HL-60/S4 treated with retinoic acid at 250 ng/mL for 4 days and 3 days (cell line): ENCODE measurements at regions not wholly inside any gene's neighbourhood (a gene's known extent, or its start where the extent isn't known, plus 50 kb on each side); places are given as distances from the start of the nearest gene placed in this dataset.
"Not testable (repeated sequence)": the region's sequence is repeated elsewhere in the genome, so short reads cannot be mapped to it uniquely, and the experiment has no call there.

Source experiments
- in situ Hi-C: fragments of 300-500 bp; cut with MboI; formaldehyde crosslinking; loops from 2 replicates; pipeline ENCODE4 v1.7.0; 2022; ENCODE audit warnings: low sequenced_read_pairs

DNA sequence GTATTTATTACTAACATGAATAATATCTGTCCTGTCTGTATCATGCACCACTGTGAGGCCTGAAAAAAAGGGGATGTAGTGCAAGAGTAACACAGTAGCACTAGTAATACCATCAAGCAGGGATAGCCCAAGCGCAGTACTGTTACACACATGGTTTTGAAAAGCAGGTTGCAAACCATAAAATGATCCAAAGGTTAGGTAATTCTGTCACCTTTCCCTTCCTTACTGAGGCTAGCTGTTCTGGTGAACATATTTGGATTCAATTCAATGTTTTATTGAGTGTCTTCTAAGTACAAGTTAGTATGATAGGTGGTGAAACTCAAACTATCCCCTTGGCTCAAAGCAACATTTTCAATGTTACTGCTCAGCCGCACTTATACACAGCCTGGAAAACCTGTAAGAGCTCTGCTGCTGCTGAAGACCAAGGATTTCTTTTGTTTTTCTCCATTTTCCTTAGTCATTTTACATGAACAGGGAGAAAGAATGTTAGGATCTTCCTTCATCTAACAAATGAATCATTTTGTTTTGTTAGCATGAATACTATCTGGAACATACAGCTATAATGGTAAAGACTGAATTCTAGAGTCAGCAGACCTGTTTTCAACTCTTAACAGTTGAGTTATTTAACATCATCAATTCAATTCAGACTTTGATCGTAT lies 102.5 kb upstream of the ITPRID2 start:
- in situ Hi-C loops = no loop called here

DNA sequence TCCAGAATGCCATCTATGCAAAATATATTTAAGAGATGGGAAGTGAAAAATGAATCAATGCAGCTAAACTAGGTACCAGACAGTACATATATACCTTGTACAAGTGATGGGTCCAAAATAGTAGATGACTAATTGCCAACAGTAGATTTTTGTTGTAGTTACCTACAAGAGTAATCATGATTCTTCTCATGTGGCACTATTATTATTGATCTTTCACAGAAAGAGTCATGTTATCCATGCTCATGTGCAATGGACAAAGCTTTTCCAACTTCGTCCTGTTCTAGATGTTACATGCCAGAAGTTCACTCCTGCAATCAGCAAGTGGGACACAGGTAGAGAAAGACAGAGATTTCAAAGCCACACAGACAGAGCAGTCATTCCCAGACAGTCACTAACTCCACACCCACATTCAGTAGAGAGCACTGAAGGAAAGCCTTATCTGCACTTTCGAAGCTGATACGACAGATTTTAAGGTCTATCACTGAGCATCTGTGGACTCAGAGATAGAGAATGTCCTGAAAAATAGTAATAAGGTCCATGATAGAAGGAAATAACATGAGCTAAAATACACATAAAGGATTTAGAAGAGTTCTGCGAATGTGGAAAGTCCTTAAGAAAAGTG lies 101.6 kb upstream of the ITPRID2 start:
- in situ Hi-C loops = no loop called here

DNA sequence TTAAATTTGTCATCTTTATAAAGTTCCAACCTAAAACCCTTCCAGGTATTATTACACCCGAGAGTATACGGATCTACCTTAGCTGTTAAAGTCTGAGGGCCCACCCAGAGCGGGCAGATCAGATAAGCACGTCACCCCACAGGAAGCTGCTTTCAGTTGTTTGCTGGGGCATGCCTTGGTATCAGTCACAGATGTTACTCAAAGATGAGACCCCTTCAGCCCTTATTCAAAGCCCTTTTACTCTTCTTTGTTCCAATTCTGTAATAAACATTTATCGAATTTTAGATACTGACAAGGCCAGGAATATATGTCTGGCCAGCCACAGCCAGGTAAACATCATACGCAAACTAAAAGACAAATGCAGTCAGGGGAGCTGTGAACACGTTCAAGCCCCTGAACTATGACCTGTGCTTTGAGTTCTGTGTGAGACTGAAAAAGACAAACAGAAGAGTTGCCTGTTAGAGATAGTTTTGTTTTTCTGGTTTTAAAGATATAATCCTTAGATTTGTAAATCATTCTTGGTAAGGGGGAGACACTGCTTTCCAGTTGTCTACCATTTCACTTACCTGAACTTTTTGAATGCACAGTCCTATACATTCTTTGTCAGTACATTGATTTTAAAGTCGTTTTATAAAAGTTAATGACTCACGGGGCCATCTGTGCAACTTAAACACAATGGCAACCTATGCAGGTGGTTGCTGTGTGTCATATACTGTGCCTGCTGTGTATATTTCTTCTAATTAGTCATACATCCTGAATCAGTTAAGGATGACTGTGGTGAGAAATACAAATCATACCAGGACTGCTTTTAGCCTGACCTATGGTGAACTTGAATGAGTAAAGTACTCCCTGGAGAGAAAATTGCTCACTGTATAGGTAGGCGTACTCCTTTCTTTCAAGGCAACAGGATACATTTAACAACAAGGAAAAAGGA lies 100.5 kb upstream of the ITPRID2 start:
- in situ Hi-C loops = no loop called here

DNA sequence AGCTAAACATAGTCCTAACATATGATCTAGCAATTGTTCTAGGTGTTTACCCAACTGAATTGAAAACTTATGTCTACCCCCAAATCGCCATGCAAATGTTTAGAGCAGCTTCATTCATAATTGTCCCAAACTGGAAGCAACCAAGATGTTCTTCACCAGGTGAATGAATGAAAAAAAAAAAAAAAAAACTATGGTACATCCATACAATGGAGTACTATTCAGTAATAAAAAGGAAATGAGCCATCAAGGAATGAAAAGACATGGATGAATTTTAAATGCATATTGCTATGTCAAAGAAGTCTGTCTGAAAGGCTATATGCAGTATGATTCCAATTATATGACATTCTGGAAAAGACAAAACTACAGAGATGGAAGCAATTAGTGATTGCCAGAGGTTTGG lies 98.6 kb upstream of the ITPRID2 start:
- in situ Hi-C loops = no loop called here

DNA sequence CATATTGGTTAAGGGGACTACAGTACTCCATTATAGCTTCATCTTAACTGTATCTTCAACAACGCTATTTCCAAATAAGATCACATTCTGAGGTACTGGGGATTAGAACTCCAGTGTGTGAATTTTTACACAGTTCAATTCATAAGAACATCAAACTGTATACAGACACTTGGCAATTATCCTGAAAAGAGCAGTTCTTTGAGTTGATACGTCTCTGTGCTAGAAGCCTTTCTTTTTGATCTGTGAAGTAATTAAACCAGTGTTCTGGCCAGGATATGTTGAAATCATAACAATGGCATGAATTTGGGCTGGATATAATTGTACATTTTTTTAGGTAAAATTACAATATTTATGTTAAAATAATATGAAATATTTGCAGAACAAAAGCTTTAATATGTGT lies 93.5 kb upstream of the ITPRID2 start:
- in situ Hi-C loops = no loop called here

DNA sequence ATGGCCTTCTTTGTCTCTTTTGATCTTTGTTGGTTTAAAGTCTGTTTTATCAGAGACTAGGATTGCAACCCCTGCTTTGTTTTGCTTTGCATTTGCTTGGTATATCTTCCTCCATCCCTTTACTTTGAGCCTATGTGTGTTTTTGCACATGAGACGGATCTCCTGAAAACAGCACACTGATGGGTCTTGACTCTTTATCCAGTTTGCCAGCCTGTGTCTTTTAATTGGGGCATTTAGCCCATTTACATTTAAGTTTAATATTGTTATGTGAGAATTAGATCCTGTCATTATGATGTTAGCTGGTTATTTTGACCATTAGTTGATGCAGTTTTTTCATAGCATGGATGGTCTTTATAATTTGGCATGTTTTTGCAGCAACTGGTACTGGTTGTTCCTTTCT lies 89.2 kb upstream of the ITPRID2 start:
- in situ Hi-C loops = not testable (repeated sequence)

DNA sequence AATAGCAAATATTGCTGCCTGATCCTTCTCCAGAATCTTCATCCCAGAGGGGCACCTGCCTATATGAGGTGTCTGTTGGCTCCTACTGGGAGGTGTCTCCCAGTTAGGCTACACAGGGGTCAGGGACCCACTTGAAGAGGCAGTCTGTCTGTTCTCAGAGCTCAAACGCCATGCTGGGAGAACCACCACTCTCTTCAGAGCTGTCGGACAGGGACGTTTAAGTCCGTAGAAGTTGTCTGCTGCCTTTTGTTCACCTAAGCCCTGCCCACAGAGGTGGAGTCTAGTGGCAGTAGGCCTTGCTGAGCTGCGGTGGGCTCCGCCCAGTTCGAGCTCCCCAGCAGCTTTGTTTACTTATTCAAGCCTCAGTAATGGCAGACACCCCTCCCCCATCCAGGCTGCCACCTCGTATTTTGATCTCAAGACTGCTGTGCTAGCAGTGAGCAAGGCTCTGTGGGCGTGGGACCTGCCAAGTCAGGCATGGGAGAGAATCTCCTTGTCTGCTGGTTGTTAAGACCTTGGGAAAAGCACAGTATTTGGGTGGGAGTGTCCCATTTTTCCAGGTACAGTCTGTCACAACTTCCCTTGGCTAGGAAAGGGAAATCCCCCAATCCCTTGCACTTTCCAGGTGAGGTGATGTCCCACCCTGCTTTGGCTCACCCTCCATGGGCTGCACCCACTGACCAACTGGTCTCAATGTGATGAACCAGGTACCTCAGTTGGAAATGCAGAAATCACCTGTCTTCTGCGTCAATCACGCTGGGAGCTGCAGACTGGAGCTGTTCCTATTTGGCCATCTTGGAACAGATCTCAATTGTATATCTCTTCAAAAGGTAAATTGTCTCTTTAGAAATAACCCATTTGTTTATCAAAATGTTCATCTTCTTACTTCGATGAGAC lies 87.4 kb upstream of the ITPRID2 start:
- in situ Hi-C loops = not testable (repeated sequence)

DNA sequence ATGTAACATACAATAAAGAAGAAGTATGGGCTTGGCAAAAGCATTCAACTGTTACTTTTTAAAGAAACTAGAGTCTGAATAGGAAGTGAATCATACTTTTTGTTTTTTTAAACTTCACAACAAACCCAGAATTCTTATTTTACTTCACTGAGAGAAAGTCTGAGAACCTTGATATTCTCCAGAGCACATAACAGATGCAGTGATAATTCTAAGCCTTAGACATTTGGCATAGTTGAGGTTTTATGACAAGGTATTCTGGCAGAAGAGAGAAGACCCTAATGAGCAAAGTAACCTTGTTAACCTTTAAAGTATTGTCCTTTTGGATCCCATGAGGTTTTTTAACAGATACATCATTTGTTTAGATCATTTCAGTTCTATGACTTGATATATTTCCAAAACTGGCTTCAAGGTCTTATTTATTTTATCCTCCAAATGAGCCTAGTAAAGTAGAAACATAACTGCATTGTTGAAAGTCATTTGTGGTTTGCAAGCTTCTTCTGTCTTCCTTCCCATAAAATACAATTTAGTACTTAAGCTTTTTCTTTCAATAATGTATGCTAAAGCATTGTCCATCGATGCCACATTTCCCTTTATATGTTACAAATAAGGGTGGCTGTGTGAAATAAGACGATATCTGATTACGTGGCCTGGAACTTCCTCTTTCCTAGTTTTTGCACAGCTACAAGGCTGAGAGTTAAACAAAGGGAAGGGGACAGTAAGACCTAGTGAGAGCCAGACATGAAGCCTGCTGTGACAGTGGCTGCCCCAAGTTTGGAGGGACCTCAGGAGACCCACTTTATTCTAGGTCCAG lies 86.1 kb upstream of the ITPRID2 start:
- in situ Hi-C loops = no loop called here

DNA sequence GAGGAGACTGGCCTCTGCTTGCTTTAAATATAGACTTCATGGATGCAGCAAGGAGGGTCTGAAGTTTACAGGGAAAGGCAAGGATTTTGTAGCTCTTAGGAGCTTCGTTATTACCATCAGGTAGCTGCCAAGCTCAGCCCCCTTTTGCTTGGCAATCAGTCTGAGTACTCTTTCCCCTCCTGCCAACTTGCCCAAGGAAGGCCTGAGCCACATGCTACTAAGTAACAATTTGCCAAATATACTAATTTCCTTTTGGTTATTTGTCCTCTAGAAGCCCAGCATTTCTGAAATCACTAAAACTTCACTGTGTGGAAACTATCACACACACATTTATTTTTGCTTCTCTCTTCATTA lies 85.5 kb upstream of the ITPRID2 start:
- in situ Hi-C loops = no loop called here

DNA sequence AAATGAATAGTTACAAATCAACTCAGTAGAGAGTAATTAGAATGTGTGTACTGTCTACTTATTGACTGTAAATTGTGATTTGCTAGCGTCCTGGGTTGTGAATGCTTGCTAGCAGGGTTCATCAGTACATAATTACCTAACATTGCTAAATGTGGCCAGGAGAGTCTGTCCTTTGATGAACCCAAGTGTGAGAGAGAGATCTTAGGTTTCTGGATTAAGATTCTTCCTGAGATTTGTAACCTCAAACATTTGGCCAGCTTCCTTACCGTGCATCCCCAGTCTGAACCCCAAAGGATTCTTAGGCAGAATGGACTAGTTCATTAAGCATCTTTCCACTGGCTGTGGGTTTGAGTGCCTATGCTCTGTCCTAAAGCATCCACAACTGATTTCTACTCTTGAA lies 84.0 kb upstream of the ITPRID2 start:
- in situ Hi-C loops = no loop called here

DNA sequence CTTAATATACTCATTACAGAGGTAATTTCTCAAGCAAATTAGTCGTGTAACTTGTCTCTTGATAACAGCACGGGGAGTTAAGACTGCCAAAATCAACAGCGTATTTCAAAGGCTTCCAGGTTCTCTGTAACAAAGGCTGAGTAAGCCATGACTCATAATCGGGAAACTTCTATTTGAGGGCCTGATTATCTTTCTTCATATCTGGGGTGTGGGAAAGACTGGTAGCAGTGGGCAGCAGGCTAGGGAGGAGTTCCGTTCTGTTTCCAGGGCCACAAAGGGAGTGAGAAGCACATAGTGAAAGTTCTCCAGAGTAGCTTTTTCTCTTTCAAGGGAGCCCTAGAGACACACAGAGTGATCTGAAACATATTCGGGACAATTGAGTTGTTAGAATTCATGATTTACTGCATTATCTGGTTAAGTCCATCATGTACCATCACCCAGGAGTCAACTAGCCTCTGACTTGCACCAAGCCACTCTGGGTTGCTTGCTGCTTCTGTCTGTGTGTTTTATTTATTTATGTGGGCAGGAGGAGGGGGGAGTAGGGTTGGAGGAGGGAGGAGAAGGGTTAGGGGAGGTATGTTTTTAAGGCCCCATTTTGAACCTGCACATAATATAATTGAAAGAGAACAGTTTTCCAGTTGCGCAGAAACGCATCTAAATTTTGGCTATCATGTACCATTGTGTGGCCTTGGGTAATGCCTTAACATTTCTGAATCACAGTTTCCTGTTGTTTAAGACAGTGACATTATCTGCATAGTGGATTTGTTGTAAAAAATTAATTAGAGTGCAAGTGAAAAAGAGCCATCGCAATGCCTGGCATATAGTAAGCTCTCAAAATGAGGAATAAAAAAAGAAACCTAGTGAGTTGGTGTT lies 80.5 kb upstream of the ITPRID2 start:
- in situ Hi-C loops = no loop called here

DNA sequence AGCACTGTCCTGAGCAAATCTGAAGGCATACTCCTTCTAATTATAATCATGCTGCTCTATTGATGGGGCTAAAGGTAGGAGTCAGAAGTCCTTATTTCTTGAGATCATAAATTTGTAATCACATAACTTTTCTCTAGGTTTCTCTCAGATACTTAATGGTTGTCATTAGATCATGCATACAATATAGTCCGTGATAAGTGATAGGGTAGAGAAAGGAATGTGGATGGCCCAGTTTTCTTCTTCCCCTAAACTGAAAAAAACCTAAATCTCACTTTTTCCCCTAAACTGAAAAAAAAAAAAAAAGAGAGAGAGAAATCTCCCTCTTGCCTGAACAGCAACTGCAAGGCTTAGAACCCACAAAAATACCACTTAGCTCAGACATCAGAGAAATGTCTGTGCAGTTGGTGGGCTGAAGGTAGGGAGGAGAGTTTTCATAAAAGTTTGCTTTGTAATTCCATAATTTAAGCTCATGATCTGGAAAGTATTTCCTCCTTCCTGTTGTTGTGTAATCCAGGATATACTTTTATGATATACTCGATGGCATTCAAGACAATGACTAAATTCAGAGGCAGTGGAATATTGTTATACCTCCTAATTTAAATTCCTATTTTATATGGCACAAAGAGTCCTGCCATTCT lies 79.3 kb upstream of the ITPRID2 start:
- in situ Hi-C loops = no loop called here

DNA sequence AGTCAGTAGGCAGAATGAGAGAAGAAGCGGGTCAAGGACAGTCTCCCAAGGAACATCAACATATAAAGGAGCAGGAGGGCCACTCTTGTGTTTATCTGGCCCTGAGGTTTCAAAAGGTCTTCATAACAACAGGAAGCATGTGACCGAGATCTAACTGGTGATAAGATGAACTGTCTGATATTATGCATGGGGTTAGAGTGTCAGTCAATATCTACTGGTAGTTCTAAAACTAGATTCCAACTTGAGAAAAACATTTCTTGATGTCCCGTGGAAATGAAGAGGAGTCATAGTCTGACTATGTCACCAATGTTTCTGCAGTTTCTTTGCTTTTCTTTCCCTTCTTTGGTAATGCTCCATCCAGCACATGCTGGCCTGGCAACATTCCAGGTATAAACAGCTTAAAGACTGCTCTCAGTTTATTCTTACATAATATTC lies 77.5 kb upstream of the ITPRID2 start:
- in situ Hi-C loops = no loop called here

DNA sequence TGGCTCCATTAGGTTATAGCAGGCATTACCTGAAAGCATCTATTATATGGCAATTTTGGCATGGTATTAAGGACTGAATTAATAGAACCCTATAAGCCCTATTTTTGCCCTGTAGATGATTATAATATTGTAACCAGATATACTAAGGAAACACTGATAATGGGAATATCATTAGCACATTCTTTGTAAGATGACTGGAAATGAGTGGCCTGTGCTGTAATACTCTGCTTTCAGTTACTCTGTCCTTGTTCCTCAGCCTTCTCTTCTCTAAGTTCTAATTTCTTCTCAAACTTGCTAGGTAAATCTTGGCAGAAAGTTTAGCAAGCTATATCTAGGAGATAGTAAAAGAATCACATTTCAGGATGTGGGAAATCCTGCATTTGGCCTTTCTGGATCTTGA lies 74.0 kb upstream of the ITPRID2 start:
- in situ Hi-C loops = no loop called here

DNA sequence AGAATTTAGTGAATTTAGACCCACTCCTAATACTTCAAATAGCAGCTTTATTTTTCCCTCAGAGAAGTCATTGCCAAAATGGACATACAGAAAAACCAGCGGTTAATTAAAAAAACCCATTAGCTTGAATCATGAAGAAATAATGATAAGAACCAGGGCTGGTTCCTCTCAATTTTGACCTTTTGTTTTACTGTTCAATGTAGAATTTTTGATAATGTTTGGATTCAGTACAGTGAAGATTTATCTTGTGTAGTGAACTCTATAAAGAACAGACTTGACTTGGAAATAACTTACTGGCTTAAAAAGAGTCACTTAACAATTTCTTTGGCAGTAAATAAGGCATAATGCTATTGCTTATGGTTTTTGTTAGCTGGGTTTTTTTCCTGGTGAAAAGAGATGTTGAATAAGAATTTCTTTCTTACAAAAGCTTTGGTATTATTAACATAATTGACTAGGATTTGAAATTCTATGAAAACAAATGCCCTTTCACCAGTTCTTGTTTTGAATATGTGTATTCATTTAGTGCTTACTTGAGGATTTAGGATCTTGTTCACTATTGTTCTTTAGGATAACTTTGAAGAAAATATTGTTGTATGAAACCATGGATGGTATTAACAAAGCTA lies 73.4 kb upstream of the ITPRID2 start:
- in situ Hi-C loops = no loop called here

DNA sequence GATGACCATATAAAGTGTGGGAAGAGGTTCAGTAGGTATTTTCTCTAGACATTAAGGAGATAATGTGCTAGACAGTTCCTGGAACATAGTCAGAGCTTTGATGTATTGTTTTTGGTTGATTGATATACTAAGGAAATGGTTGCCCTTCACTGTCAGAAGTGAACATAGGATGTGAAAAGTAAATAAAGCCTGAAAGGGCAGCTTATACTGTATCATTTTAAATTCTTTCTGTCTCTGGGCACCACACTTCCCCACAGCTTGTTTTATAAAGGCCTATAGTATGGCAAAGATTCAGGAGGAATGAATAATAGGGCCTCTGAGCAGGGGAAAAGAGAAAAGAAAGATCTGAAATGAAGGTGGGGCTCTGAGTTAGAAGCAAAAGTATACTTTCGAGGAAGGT lies 72.7 kb upstream of the ITPRID2 start:
- in situ Hi-C loops = no loop called here

DNA sequence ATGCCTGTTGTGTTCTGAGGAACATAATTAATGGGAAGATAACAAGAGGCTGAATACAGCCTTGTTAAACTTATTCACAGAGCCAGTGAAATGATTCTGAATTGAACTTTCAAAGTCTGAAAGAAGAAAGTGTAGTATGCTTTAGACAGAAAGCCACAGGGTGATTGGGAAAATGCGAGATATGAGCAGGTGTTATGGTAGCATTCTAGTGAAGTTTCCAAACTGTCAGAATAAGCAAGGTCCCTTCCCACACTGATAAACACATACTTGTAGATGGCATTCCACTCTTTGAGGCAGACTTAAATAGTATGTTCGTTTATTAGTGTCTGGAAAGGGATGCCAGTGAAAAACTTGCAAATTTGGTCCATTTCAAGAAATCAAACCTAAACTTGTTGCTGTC lies 70.5 kb upstream of the ITPRID2 start:
- in situ Hi-C loops = no loop called here

DNA sequence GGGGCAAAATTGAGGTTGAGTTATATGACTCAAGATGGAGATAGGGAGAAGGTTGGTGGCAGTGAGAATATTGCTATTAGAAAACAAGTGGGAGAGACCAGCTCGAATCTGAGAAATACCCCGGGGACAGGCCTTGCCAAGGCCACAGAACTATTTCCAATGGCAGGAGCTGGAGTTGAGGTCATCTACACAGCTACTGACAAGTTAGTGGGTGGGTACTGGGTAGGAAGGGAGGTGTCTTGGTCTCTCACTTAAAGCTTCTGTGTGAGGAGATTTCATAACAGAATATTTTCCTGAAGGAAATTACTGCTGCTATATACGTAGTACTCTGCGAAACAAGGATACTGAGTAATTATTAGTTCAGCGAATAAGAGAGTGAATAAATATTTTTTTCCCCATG lies 69.4 kb upstream of the ITPRID2 start:
- in situ Hi-C loops = no loop called here
